Neural progenitor cell (in vitro differentiated cells): ENCODE measurements at regions not wholly inside any gene's neighbourhood (a gene's known extent, or its start where the extent isn't known, plus 50 kb on each side); places are given as distances from the start of the nearest gene placed in this dataset.

ENCODE experiments used
- DNase-seq: peaks from one replicate; pipeline ENCODE4 v3.0.0-alpha.2; 2016; ENCODE audit warnings: low spot score
- H2AFZ ChIP-seq: fragments of 200-600 bp; sonication (generic); replicated peaks from 2 replicates; pipeline ENCODE4 v1.6.1; 2016; ENCODE audit warnings: antibody characterized with exemption
- H3F3A ChIP-seq: fragments of 200-600 bp; sonication (generic); 2 replicates; pipeline ENCODE4 v1.6.1; 2016; ENCODE audit warnings: antibody characterized with exemption, low read depth
- H3K27ac ChIP-seq: fragments of 200-600 bp; sonication (generic); 2 replicates; pipeline ENCODE4 v1.5.1; 2016; ENCODE audit warnings: mild to moderate bottlenecking
- H3K27me3 ChIP-seq: fragments of 200-600 bp; sonication (generic); 2 replicates; pipeline ENCODE4 v1.6.1; 2016; ENCODE audit warnings: mild to moderate bottlenecking, moderate library complexity
- H3K36me3 ChIP-seq: fragments of 200-600 bp; sonication (generic); 2 replicates; pipeline ENCODE4 v1.5.1; 2016
- H3K4me1 ChIP-seq: fragments of 200-600 bp; sonication (generic); 2 replicates; pipeline ENCODE4 v1.6.1; 2016; ENCODE audit warnings: mixed run types
- H3K4me2 ChIP-seq: fragments of 200-600 bp; sonication (generic); 2 replicates; pipeline ENCODE4 v1.6.1; 2016
- H3K4me3 ChIP-seq: fragments of 200-600 bp; sonication (generic); 2 replicates; pipeline ENCODE4 v1.5.1; 2016
- H3K79me2 ChIP-seq: fragments of 200-600 bp; sonication (generic); 2 replicates; pipeline ENCODE4 v1.6.1; 2016; ENCODE audit warnings: low read depth
- H3K9ac ChIP-seq: fragments of 200-600 bp; sonication (generic); 2 replicates; pipeline ENCODE4 v1.6.1; 2016
- H3K9me3 ChIP-seq: fragments of 200-600 bp; sonication (generic); 2 replicates; pipeline ENCODE4 v1.5.1; 2016; ENCODE audit warnings: low read depth
- H4K20me1 ChIP-seq: fragments of 200-600 bp; sonication (generic); 2 replicates; pipeline ENCODE4 v1.6.1; 2016; ENCODE audit warnings: low read depth
- H3K27ac Mint-ChIP-seq: 3 replicates; pipeline ENCODE4 v1.8.0; 2021; ENCODE audit warnings: mixed read lengths
- H3K27me3 Mint-ChIP-seq: 2 replicates; pipeline ENCODE4 v1.8.0; 2022; ENCODE audit warnings: low read depth, mild to moderate bottlenecking, inconsistent platforms, moderate library complexity, mixed read lengths; ENCODE audit not compliant: insufficient read depth
- H3K36me3 Mint-ChIP-seq: 3 replicates; pipeline ENCODE4 v1.8.0; 2021; ENCODE audit warnings: mixed read lengths
- H3K4me1 Mint-ChIP-seq: 3 replicates; pipeline ENCODE4 v1.8.0; 2021; ENCODE audit warnings: mixed read lengths
- H3K4me3 Mint-ChIP-seq: 3 replicates; pipeline ENCODE4 v1.8.0; 2021; ENCODE audit warnings: mild to moderate bottlenecking, moderate library complexity, mixed read lengths
- H3K9me3 Mint-ChIP-seq: 3 replicates; pipeline ENCODE4 v1.8.0; 2020; ENCODE audit warnings: mixed read lengths
- EZH2 ChIP-seq: fragments of 200-600 bp; sonication (generic); IDR thresholded peaks from 2 replicates; pipeline ENCODE4 v1.6.1; 2017; ENCODE audit warnings: antibody characterized with exemption, mild to moderate bottlenecking, moderate library complexity
- EZH2phosphoT487 ChIP-seq: fragments of 200-600 bp; sonication (generic); IDR thresholded peaks from 2 replicates; pipeline ENCODE4 v1.6.1; 2017; ENCODE audit warnings: antibody characterized with exemption
- TF ChIP-seq, protein P1 (sequence below): fragments of 200-600 bp; sonication (generic); IDR thresholded peaks from 2 replicates; pipeline ENCODE4 v1.5.1; 2017; ENCODE audit warnings: antibody characterized with exemption, mild to moderate bottlenecking

- no peaks in the 10 kb centered on the region for H3K79me2 ChIP-seq
- H4K20me1 ChIP-seq = no peaks in the 10 kb centered on the region
- no peaks in the 10 kb centered on the region for H3F3A ChIP-seq
- no peak overlapping the region for H3K27ac ChIP-seq
- no peak overlapping the region for H2AFZ ChIP-seq
- Mint-ChIP-seq H3K36me3 (no peaks in the 10 kb centered on the region), H3K4me3 (no peak overlapping the region), H3K27ac (no peak overlapping the region), H3K9me3 (no peaks in the 10 kb centered on the region), H3K4me1 (peaks cover under 1% of the 10 kb centered on the region), H3K27me3 (no peaks in the 10 kb centered on the region)
- H3K9me3 ChIP-seq = no peaks in the 10 kb centered on the region
- no peak overlapping the region for H3K9ac ChIP-seq
- no peaks in the 10 kb centered on the region for H3K27me3 ChIP-seq
- no peak overlapping the region for H3K4me3 ChIP-seq
- H3K36me3 ChIP-seq = no peaks in the 10 kb centered on the region
- no peak for DNase-seq
- H3K4me1 ChIP-seq = no peaks in the 10 kb centered on the region
- TF ChIP-seq EZH2phosphoT487 (no peak), EZH2 (no peak)
- TF ChIP-seq, protein P1, sequence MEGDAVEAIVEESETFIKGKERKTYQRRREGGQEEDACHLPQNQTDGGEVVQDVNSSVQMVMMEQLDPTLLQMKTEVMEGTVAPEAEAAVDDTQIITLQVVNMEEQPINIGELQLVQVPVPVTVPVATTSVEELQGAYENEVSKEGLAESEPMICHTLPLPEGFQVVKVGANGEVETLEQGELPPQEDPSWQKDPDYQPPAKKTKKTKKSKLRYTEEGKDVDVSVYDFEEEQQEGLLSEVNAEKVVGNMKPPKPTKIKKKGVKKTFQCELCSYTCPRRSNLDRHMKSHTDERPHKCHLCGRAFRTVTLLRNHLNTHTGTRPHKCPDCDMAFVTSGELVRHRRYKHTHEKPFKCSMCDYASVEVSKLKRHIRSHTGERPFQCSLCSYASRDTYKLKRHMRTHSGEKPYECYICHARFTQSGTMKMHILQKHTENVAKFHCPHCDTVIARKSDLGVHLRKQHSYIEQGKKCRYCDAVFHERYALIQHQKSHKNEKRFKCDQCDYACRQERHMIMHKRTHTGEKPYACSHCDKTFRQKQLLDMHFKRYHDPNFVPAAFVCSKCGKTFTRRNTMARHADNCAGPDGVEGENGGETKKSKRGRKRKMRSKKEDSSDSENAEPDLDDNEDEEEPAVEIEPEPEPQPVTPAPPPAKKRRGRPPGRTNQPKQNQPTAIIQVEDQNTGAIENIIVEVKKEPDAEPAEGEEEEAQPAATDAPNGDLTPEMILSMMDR = no peak
- no peak overlapping the region for H3K4me2 ChIP-seq
These were observed 278.5 kb upstream of the RGPD4 start for GRCh38 chr2:107548216-107548615.

DNA sequence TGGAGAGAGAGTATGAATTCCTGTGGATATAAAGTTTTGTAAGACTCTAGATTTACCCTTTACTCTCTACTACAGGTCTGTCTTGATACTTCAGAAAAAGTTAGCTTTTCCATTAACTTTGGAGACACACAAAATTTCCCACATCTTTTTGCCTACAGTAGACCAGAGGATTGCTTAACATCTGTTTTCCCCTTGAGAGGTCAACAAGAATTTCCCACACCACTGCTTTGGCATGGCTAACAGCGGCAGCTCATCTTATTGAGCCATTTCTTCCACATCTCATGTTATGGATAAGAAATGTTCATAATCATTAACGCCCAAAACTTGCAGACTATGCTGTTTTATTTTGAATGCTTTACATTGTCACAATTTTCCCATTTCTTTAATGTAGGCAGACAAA lies 273.6 kb upstream of the RGPD4 start:
- no peaks in the 10 kb centered on the region for H3K27me3 ChIP-seq
- H3K36me3 ChIP-seq = no peaks in the 10 kb centered on the region
- H3K27me3 Mint-ChIP-seq = peaks cover 4% of the 10 kb centered on the region

GRCh38 chr2:107553539-107553938 lies 273.2 kb upstream of the RGPD4 start:
- Mint-ChIP-seq H3K27me3 (peaks cover 4% of the 10 kb centered on the region), H3K27ac (no peak overlapping the region), H3K9me3 (peaks cover 31% of the 10 kb centered on the region), H3K36me3 (no peaks in the 10 kb centered on the region), H3K4me3 (no peak overlapping the region), H3K4me1 (no peaks in the 10 kb centered on the region)
- Histone ChIP-seq H3K27me3 (no peaks in the 10 kb centered on the region), H3K4me3 (no peak overlapping the region), H3K27ac (no peak overlapping the region), H2AFZ (no peak overlapping the region), H3K79me2 (no peaks in the 10 kb centered on the region), H3K4me1 (no peaks in the 10 kb centered on the region), H4K20me1 (no peaks in the 10 kb centered on the region), H3K9me3 (peaks cover 6% of the 10 kb centered on the region), H3K4me2 (no peak overlapping the region), H3K36me3 (no peaks in the 10 kb centered on the region), H3F3A (no peaks in the 10 kb centered on the region), H3K9ac (no peak overlapping the region)
- no peak for TF ChIP-seq EZH2phosphoT487
- TF ChIP-seq EZH2 = no peak
- TF ChIP-seq, protein P1 = no peak
- no peak for DNase-seq

More for the DNA sequence above, 273.6 kb upstream of the RGPD4 start:
- Histone ChIP-seq H3K4me3 (no peak overlapping the region), H3K4me1 (no peaks in the 10 kb centered on the region), H4K20me1 (no peaks in the 10 kb centered on the region), H3K9ac (no peak overlapping the region), H3K27ac (no peak overlapping the region), H3K9me3 (peaks cover 6% of the 10 kb centered on the region), H3K79me2 (no peaks in the 10 kb centered on the region), H3F3A (no peaks in the 10 kb centered on the region), H2AFZ (no peak overlapping the region), H3K4me2 (no peak overlapping the region)
- no peaks in the 10 kb centered on the region for H3K4me1 Mint-ChIP-seq
- H3K4me3 Mint-ChIP-seq = no peak overlapping the region
- TF ChIP-seq EZH2phosphoT487 (no peak), EZH2 (no peak)
- TF ChIP-seq, protein P1 = no peak
- H3K9me3 Mint-ChIP-seq = peaks cover 29% of the 10 kb centered on the region
- no peaks in the 10 kb centered on the region for H3K36me3 Mint-ChIP-seq
- no peak overlapping the region for H3K27ac Mint-ChIP-seq
- DNase-seq = no peak
